ENCODE measurements at regions not wholly inside any gene's neighbourhood (a gene's known extent, or its start where the extent isn't known, plus 50 kb on each side); places are given as distances from the start of the nearest gene placed in this dataset.

DNA sequence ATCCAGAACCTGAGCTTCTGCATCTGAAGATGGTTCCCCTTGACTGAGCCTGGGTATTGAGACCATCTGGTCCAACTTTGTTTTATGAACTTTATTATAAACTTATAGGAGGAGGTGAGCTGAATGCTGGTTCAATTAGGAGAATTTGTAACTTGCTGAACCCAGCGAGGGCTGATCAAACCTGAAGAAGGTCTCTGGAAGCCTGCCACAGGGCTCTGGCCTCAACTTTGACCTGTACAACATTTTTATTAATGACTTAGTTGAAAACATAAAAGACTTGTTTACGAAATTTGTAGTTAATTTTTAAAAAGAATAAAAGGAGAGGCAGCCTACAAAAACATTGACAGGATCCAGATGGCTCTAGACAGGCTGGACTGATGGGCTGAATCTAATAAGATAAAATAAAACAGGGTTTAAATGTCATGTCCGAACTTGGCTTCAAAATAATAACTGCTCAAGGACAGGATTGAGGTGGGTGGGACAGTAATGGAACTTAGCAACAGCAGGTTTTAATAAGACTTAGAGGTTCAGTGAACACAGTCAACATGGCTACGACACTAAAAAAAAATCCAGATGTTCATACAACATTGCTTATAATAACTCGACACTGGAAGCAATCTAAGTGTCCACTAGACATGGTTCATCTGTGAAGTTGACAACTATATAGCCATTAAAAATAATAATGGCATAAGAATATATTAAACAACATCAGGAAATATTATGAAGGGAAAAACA lies 53.4 kb upstream of the GJB5 start:
- H4K20me1 ChIP-seq (ENCODE audit: insufficient read depth, low read length), result no peaks in the 10 kb centered on the region
- H3K27ac ChIP-seq (ENCODE audit: low read length), result no peak overlapping the region
- H3K27me3 ChIP-seq (ENCODE audit: low read depth, low read length), result no peaks in the 10 kb centered on the region
- H3K4me3 ChIP-seq (ENCODE audit: low read length), result no peak overlapping the region
- no peaks in the 10 kb centered on the region for H3K9me3 ChIP-seq (ENCODE audit: insufficient read depth, low read length)
- no peak overlapping the region for H3K9ac ChIP-seq (ENCODE audit: low read length)
- no peak overlapping the region for H3K4me2 ChIP-seq (ENCODE audit: low read length)
- H3K79me2 ChIP-seq (ENCODE audit: low read length), result no peaks in the 10 kb centered on the region
- no peaks in the 10 kb centered on the region for H3K4me1 ChIP-seq (ENCODE audit: low read length)
- no peak overlapping the region for H2AFZ ChIP-seq (ENCODE audit: low read depth, low read length)
- no peak for TF ChIP-seq EZH2phosphoT487 (IDR thresholded peaks at IDR 0.05; ENCODE audit: low read depth)
- TF ChIP-seq, protein P1, sequence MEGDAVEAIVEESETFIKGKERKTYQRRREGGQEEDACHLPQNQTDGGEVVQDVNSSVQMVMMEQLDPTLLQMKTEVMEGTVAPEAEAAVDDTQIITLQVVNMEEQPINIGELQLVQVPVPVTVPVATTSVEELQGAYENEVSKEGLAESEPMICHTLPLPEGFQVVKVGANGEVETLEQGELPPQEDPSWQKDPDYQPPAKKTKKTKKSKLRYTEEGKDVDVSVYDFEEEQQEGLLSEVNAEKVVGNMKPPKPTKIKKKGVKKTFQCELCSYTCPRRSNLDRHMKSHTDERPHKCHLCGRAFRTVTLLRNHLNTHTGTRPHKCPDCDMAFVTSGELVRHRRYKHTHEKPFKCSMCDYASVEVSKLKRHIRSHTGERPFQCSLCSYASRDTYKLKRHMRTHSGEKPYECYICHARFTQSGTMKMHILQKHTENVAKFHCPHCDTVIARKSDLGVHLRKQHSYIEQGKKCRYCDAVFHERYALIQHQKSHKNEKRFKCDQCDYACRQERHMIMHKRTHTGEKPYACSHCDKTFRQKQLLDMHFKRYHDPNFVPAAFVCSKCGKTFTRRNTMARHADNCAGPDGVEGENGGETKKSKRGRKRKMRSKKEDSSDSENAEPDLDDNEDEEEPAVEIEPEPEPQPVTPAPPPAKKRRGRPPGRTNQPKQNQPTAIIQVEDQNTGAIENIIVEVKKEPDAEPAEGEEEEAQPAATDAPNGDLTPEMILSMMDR (IDR thresholded peaks at IDR 0.05; ENCODE audit: low read depth, low read length), result no peak
- H3K36me3 ChIP-seq (replicated peaks; ENCODE audit: low read depth, low read length), result no peaks in the 10 kb centered on the region

All from OCI-LY3 (cell line).